SW 1271 (cell line): ENCODE measurements at regions not wholly inside any gene's neighbourhood (a gene's known extent, or its start where the extent isn't known, plus 50 kb on each side); places are given as distances from the start of the nearest gene placed in this dataset.
"Not testable (repeated sequence)": the region's sequence is repeated elsewhere in the genome, so short reads cannot be mapped to it uniquely, and the experiment has no call there.

Experiments
- DNase-seq, 2 experiments: peaks; one replicate each; lab custom pipeline; 2025; lab: John Stamatoyannopoulos, UW

DNA sequence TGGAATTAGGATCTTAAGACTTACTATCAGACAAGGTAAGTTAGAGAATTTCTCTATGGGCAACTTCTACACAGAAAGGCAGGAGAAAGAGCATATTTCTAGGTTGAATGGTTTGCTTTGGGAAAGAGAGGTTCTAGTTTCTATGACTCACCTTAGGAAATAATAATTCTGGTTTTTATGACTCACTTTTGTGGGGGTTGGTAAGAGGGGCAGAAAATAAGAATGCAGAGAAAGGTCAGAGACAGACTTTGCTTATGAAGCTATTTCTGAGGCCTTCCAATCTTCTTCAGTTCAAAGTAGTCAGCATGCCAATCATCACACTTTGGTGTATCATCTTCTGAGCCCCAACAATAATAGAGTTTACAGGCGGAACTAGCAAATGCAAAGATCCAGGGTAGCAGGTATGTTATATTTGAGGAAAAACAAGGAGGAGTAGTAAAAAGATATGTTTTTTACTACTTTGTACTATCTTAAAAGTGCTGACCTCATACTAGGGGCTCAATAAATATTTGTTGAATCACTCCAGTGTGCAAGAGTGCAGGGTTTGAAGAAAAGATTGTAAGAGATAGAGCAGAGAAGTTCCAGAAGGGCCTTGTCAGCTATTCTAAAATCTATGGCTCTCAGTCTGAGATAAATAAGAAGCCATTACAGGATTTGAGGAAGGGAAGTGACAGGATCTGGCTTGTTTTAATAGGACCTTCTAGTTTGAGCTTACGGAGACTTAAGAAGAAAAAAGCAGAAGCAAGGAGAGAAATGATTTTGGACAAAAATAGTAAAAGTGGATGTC lies 56.7 kb upstream of the LRFN5 start:
- DNase-seq: no peak

DNA sequence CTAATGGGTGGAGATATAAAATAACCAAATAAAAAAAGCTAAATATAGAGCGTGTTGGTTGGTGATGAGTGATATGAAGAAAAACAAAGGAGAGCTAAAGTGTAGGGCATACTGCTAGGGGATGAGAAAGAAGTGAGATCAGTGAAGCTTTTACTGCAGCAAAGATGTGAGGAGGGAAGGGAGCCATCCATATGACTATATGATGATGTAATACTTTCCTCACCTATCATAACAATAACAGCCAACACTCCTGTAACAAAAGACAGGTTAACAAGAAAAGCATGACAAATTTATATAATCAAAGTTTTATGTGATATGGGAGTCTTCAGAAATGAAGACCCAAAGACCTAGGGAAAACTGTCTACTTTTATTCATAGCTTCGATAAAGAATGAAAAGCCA lies 57.4 kb upstream of the LRFN5 start:
- no peak for DNase-seq

DNA sequence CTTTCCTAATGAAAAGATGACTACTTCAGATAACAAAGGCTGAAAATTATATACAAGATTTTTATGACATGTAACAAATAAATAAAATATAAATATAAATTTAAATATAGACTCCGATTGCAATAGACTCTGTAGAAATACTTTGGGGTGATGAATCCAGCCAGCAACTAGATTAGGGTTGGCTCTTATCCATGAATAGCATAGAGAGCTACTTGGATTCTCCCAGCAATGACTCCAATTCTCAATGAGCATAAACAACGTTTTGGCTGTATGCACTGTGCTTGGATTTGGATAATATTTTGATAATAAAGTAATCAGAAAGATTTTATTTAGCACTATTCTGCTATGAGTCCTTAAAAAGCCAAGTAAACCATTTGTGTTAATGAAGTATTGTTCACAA lies 58.0 kb upstream of the LRFN5 start:
- no peak for DNase-seq

DNA sequence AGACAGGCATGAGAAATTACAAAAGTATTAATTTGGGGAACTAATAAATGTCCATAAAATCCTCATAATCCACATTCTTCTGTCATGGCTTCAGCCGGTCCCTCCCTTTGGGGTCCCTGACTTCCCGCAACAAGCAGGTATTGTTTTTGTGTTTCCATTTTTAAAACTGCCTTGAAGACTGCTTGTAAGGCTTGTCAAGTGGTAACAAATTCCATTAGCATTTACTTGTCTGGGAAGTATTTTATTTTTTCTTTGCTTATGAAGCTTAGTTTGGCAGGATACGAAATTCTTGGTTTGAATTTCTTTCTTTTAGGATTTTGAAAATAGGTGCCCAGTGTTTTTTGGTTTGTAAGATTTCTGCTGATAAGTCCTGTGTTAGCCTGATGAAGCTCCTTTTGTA lies 65.3 kb upstream of the LRFN5 start:
- no peak for DNase-seq

DNA sequence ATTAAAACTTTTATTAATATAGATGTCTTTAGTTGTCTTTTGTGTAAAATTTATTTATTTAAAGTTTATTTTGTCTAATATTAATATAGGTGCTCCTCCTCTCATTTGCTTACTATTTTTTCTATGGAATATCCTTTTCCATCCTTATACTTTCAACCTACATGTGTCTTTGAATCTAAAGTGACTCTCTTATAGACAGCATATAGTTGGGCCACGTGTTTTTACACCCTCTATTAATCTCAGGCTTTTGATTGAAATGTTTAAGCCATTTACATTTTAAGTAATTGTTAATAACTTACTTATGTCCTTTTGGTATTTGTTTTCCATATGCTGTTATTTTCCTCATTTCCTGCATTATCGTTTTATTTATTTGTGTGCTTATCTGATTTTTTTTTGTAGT lies 74.4 kb upstream of the LRFN5 start:
- DNase-seq: no peak

DNA sequence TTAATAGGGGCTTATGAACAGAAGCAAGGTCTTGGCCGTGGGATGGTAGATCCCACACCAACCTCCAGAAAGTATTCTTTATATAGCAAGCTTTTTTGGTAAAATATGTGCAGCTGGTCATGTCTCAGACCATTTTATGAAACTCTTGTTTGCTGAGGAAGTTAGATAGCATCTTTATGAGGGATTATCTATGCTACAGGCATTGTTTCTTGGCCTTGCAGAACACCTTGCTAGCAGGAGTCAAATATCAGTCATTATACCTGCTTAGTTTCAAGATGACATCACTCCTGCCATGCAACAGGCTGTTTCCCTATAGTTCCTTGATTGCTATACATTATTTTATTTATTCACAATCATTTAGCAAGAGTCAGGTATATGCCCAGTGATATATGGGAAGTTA lies 84.8 kb upstream of the LRFN5 start:
- DNase-seq: no peak

DNA sequence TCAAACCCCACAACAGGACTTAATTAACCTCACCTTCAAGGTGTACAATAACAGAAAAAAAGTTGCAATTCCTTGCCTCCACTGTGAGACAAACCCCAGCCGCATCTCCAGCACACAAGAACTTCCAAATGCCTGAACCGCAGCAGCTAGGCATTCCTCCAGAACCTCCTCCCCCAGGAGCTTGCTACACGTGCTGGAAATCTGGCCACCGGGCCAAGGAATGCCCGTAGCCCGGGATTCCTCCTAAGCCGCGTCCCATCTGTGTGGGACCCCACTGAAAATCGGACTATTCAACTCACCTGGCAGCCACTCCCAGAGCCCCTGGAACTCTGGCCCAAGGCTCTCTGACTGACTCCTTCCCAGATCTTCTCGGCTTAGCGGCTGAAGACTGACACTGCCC lies 88.6 kb upstream of the LRFN5 start:
- not testable (repeated sequence) for DNase-seq

DNA sequence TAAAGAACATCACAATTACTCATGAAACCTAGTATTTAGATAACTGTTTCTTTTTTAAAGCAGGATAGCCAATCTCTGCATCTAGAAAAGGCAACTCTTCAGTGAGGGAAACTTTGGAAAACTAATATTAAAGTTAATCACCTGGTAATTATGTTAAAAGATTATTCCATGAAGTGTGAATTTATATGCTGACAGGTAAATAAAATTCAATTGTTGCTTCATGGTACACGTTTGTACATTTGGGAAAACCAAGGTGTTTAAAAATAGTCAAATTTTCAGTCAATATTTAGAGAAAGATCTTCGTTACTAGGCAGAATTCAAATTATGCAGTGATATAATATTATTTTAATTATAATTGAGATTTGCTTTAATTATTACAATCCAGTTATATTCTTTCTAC lies 100.1 kb upstream of the LRFN5 start:
- no peak for DNase-seq

DNA sequence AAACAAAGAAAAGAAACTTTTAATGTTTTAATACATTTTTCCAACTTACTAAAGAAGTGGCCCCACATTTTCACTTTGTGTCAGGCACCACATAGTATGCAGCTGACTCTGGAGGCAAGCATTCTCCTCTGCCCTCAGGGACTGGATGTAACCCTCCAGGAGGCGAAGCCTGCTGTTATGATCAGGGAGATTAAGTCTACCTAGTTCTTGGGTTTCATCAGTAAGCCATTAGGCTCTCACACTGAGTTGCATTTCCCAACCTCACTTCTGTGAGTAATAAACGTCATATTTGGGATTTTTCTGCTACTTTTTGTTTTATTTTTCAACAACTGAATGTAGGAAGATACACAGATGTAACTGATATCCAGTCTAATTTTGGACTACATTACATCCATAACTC lies 101.2 kb upstream of the LRFN5 start:
- DNase-seq: no peak

DNA sequence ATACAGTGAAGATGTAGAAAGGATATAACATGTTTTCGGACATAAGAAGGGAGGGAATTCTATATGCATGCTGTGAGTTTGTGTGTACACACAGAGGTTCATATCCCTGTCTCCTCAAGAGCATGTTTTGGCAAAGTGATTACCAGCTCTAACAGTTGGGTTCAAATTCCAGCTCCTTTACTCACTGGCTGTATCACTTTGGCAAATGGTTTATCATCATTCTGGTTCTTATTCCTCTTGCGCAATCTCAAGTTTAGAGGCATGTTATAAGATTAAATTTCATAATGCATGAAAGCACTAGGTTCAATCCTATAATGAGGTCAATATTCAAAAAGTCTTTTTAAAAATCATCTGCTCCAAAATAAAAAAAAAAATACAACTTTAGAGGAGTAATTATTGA lies 107.7 kb upstream of the LRFN5 start:
- DNase-seq: no peak

DNA sequence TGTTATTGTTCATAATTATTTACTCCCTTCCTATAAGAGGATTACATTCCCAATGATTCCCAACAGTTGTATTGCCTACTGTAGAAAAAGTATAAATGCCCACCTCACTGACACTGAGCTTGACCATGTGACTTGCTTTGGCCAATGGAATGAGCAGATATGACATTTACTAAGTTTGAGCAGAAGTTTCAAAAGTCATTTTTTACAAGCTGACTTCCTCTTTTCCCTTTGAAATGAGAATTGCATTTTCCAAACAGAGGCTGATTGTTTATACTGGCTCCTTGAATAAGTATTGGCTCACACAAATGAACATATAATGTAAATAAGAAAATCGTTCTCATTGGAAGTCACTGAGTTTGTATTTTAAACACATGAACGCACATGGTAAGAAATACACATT lies 116.4 kb upstream of the LRFN5 start:
- DNase-seq: no peak

DNA sequence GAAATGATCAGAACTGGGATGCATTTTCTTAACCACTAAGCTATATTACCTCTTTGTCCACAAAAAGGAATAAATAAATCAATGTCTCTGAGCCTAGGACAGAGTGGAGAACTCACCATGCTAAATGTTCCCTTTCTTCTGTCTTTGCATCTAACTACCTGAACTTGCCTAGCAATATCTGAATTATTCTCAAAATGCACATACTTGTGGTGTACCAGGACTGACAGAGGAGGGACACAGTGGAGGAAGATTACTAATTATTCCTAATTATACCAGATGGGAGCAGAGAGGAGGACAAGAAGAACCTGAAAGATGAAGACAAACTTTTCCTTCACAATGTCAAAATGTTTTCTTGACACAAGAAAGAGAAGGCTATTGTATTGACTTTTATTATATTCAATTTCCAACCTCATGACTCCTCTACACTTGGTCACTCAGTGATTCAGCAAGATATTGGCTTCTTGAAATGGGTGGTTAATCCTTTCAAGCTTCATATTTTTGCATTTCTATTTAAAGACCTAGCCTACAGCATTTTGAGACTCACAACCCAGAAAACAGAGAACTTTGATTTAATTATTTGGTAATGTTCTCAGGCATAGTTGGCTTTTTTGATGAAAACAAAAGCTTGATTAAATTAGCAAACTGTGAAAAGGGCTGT lies 117.2 kb upstream of the LRFN5 start:
- DNase-seq: no peak

DNA sequence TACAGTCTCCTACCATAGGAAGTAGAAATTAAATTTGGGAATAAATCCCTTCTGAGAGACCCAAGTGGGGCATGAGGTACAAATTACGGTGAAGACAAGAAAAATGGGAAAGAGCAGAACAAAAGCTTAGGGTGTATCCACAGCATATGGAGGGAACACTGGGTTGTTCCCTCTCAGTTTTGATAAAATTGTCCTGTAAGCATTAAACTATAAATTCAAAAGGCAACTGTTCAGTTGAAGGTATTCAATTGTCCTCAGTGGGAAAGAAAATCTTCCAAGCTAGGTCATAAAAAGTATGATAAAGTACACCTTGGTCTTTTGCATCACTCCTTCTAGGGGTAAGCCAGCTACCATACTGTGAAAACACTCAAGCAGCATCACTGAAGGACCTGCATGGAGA lies 118.3 kb upstream of the LRFN5 start:
- no peak for DNase-seq

DNA sequence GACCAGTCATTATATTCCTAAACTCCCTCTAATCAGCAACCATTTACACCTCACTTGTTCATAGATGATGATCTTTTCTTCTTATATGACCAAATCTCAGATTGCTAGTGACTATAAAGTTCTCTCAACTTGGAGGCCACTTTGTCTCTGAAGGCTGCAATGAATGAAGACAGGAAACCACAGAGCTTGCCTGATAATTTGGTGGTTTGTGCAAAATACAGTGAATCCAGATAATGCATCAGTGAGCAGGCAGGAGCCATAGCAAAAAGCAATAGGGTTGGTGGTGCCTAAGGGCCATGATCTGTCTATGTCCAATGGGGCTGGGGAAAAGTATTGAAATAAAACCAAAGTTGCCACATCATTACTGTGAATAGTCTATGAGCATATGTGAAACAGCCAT lies 123.8 kb upstream of the LRFN5 start:
- DNase-seq: no peak

DNA sequence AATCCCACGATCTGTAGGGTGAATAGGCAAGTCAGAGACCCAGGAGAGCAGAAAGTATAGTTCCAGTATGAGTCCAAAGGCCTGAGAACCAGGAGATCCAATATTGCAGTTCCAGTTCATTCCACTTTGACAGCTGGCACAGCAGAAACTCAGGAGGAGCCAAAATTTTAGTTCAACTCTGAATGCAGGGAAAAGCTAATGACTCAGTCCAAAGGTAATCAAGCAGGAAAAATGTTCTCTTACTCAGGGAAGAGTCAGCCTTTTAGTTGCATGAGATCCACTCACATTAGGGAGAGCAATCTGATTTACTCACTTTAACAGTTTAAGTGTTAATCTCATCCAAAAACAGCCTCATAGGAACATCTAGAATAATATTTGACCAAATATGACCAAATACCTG lies 130.2 kb upstream of the LRFN5 start:
- DNase-seq: no peak

DNA sequence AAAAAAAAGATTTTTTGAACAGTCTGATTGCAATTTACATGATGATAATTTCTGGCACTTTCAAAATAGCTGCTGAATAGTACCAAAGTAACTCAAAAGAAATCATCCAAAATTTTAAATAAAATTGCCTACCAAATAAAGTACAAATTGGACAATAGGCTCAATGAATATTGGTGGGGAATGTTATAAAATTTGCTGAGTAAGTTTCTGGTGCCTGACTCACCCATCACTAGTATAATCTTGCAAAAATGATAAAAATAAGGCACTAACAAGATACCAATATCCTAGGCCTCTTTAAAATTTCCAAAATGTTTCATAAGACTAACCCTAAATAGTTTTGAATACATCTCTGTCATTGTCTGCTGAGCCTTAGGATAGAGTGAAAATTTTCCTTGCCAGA lies 145.3 kb upstream of the LRFN5 start:
- no peak for DNase-seq

DNA sequence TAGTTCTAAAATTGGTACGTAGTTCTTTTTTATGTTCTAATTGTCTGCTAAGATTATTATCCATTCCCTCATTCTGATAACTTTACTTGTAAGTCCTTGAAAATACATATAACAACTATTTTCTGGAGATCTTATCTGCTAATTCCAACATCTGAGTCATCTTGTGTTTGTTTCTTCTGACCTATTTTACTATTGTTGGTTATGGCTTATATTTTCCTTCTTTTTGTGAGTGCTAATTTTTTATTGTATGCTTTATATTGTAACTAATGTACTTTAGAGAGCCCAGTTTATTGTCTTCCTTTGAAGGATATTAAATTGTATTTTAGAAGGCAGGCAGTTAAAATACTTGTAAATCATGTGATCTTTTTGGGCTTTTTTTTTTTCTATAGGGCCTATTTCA lies 149.3 kb upstream of the LRFN5 start:
- no peak for DNase-seq

DNA sequence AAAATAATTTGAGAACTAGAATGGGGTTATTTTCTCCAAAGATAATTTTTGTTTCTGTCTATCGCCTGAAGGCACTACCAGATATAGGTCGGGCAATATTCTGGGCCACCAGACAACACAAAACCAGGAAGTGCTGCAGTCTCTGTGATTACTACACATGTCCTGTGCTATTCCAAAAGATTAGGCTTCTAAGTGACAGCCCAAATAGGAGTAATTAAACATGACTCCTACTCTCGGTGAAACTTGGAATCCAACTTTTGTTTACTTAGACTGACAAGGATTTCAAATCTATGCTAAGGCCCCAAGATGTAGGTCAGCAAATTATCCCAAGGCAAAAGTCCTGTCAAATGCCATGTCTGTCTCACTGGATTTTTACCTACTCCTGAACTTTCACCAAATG lies 157.6 kb upstream of the LRFN5 start:
- no peak for DNase-seq

DNA sequence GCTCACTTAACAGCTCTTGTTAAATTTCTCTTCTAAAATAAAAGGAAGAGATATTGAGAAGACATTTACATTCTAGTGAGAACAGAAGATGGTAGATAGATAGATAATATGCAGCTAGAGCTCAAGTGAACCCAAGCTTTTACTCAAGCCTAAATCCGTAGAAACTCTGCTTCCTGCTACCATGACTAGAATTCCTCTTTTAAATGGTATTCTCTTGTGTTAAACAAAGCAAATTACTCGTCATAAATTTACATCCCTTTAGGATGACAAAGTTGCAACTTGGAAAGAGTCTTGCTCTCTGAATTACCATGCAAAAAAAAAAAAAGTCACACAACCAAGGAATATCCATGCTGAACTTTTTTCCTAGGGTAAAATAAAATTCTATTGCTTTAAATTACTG lies 160.7 kb upstream of the LRFN5 start:
- no peak for DNase-seq

DNA sequence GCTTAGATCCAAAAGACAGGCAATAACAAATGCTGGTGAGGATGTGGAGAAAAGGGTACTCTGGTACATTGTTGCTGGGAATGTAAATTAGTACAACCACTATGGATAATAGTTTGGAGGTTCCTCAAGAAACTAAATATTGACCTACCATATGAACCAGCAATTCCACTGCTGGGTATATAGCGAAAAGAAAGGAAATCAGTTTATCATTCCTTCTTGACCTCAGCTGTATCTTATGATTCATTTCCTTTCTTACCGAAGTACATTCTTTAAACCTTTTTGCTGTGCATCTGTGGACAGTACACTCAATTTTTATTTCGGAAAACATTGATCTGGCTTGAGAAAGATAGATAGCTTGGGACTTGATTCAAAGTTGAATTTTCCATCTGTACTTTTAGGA lies 183.2 kb upstream of the LRFN5 start:
- peak in 1 of 2 experiments; percentile 20 for DNase-seq

DNA sequence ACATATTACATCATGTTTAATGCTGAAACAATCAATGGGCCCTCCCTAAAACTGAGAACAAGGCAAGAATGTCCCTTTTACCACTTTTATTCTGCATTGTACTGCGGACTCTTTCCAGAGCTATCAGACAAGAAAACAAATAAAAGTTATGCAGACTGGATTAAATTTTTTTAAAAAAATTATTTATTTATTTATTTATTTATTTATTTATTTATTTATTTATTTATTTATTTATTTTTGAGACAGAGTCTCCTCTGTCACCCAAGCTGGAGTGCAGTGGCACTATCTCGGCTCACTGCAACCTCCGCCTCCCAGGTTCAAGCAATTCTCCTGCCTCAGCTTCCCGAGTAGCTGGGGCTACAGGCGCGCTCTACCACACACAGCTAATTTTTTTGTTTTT lies 185.4 kb upstream of the LRFN5 start:
- DNase-seq: not testable (repeated sequence)

DNA sequence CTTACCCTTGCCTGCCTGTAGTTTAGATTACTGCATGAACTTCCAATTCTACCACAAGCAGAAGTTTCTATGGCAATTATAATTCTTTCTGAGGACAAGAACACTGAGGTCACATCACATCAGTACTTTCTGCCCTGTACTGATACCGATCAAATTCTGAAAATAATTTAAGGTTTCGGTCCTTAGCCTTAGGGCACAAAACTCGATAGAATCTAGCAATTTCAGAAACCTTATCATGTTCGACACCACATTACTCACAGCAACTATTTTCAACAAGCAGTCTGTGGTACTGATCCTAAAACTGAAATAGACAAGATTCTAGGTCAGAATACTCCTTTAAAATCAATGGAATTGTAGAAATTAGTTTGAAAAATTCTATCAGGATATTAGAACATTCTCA lies 187.0 kb upstream of the LRFN5 start:
- DNase-seq: no peak

DNA sequence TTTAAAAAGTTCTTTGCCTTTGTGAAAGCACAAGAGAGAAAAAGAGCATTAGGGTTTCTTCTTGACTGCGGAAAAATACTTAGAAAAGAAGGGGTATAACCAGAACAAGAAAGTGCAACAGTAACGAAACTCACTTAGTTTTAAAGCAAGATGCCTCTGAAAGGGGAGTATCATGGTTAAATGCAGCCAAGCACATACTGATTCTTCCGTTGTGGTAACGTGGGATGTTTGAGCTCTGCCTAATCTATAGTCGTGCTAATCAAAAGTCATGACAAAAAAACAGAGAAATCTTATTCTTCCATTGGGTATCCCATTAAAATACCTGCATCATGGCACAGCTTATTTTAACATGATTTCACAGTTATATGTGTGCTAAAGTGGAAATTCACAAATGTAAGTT lies 187.8 kb upstream of the LRFN5 start:
- no peak for DNase-seq

DNA sequence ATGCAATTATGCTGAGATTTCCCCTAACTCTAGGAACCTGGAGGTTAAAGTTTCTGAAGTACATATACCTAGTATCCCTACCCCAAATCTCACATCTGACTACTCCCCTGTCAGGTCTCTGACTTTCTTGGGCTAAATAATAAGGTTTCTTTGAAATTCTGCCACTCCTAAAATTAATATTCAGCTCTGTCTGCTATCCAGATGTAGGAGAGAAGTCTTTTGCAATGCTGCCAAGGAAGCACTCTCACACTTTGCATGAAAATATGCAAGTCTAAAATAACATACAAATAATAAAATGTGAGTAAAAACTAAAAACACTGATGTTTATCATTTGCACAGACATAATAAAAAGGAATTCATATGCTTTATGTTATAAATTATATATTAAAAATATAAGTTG lies 196.9 kb upstream of the LRFN5 start:
- DNase-seq: no peak
